NCI-H446 treated with DMSO at 0.1 percent for 48 hours (cell line): ENCODE measurements at regions not wholly inside any gene's neighbourhood (a gene's known extent, or its start where the extent isn't known, plus 50 kb on each side); places are given as distances from the start of the nearest gene placed in this dataset.
A peak's percentile ranks its signal among the peaks of the same experiment; 100 is the strongest.

ENCODE experiments used
- DNase-seq: peaks from one replicate; lab custom pipeline; 2025; lab: John Stamatoyannopoulos, UW

- DNase-seq: no peak
These were observed 582.4 kb upstream of the FZD8 start for GRCh38 chr10:36224431-36224985.

DNA sequence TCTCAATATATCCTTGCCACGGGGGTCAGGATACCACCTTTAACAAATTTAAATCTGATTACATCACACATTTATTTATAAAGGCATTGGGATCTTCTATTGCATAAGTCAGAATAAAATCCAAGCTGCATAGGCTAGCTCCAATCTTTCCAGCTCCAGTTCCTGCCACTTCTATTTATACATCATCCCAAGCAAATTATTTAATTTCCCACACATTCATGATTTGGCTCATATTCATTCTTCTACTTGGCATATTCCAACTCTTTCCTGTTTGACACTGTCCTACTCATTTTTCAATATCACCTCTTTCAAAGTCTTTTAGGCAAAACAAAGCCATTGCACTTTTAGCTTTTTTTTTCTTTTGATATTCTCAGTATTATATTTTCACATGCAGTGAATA lies 579.0 kb upstream of the FZD8 start:
- no peak for DNase-seq

- DNase-seq: no peak
These were observed 578.1 kb upstream of the FZD8 start for GRCh38 chr10:36220151-36220550.

- no peak for DNase-seq
These were observed 569.8 kb upstream of the FZD8 start for GRCh38 chr10:36211856-36212255.

DNA sequence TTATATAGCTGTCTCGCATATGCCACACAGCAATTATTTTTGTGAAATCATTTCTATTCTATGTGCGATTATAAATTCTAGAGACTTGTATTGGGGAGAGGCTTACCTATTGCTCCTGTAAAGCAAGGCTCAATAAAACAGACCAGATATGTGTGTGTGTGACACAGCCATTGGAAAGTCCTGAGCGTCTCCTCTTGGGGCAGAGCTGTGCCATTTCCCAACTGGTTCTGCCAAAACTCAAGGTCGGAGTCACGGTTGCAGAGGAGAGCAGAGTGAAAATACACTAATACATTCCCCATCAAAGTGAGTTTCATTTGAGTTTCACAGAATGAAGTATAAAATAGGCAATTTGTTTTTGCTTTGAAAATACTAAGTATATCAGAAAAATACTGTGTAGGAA lies 567.4 kb upstream of the FZD8 start:
- no peak for DNase-seq

- no peak for DNase-seq
These were observed 560.8 kb upstream of the FZD8 start for GRCh38 chr10:36202881-36203280.

DNA sequence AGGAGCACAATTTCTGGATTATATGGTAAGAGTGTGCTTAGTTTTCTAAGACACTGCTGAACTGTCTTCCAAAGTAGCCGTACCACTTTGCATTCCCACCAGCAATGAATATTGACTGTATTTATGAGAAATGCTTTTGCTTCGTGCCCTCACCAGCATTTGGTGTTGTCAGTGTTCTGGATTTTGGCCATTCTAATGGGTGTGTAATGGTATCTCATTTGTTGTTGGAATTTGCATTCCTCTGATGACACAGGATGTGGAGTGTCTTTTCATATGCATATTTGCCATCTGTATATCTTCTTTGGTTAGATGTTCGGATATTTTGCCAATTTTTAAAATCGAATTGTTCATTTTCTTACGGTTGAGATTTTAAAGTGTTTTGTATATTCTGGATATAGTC lies 558.5 kb upstream of the FZD8 start:
- DNase-seq: no peak

DNA sequence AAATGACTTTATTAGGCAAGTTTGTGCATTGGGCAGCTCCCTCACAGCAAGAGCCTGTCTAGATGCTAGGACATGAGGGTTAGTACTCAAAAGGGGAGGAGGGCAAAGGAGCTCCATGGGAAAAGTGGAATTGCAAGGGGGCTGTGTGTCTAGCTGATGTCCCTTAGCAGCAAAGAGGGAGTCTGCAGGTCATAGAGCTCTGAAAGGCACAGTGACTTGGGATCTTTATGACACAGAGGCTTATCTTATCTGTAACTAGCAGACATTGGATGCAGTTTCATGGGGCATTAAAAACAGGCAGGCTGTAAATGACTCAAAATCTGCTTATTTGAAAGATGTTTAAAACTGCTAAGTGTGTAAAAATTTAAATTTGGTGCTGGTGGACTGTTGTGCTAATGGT lies 556.2 kb upstream of the FZD8 start:
- no peak for DNase-seq

GRCh38 chr10:36195364-36195763 lies 553.3 kb upstream of the FZD8 start:
- DNase-seq: no peak

DNA sequence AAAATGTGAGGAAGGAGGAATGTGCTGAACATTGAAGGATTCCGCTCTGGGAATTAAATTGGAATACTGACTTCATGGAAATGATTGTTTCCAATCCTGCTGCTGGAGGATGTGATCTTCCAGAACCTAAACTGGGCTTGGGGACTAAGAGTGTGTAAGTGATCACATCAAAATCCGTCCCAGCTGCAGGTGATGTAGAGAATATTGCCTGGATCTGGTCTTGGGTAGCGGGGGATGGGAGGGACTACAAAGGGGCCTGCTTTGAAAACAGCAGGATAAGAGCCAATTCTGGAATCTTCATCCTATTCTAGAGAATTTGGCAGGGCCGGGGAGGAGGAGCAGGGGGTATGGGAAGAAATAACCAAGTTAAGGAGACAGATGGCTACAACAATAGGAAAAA lies 552.2 kb upstream of the FZD8 start:
- no peak for DNase-seq

- DNase-seq: no peak
These were observed 548.9 kb upstream of the FZD8 start for GRCh38 chr10:36191009-36191408.

DNA sequence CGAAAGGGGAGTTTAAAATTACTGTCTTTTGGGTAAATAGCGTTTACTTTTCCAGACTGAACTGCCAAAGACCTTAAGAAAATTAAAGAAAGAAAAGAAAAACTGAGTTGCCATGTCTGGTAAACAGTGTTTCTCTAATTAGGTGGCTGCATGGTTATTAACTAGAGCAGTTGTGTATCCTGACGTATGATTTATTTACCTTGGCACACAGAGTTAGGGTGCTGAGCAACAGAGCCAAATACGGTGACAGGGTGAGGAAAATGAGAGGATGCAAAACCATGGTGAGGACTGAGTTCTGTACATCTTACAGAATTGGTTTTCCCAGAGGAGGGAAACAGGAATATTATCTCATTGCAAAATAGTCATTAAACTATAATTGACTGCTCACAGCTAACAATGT lies 546.4 kb upstream of the FZD8 start:
- peak; percentile 31 for DNase-seq

GRCh38 chr10:36188080-36188453 lies 546.0 kb upstream of the FZD8 start:
- DNase-seq: peak; percentile 52

DNA sequence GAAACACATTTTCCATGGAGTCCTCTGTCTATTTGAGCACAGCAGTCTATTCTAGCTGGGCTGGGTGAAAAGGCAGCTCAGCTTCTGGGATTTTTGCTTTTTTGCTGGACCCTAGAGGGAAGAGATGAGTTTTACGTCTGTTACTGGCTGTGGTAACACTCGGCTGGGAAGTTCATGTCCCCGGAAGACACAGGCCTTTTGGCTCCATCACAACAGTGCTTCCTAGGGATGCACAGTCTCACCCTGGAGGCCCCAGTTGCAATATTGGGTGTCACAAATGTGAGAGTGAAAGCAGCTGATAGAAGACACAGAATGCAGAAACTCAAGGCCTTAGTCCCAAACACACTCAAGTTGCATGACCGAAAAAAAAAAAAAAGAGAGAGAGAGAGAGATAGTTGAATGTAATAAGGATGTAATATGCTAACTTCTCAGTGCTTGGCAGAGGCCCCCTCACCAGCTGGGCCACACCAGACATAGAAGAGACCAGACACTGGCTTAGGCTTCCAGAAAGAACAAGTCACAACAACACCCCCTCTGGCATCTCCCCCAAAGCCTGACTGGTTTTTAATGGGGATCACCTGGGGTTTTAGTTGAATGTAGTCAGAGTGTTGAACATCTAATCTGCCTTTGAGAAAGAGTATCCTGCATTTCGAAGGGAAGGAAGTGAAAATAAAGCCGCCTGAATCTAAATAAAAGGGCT lies 545.4 kb upstream of the FZD8 start:
- DNase-seq: peak; percentile 52

DNA sequence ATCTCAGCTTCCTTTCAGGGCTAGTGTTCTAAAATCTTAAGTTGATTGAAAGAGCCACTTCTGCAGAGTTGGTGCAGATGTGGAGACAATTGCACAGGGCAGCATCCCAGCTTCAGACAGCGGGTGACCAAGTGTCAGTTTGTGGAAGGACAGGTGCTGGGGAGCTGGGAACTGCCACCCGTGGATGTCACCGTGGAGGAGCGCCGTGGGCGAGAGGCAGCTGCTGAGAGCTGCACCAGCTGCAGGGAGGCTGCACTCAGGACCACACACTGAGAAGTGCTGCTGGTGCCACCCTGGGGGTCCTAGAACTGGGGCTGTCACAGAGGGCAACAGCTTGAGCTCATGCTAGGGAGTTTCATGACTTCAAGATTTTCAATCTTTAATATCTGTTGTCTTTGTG lies 543.0 kb upstream of the FZD8 start:
- DNase-seq: no peak

DNA sequence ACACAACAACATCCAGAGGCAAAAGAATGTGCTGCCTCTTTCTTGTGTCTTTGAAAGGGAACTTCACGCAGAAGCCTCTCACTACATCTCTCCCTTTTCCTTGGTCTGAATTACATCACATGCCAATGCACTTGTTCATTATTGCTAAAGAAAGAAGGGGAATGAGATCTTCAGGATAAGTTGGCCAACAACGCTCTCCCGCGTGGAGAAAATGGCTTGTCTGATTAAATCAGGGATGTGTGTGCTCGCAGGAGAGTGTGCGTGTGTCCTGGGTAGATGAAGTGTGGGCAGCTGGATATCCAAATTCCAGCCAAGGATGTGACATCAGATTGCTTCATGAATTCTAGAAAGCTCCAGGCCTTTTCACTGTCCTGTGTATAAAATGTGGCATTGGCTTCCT lies 541.6 kb upstream of the FZD8 start:
- no peak for DNase-seq

DNA sequence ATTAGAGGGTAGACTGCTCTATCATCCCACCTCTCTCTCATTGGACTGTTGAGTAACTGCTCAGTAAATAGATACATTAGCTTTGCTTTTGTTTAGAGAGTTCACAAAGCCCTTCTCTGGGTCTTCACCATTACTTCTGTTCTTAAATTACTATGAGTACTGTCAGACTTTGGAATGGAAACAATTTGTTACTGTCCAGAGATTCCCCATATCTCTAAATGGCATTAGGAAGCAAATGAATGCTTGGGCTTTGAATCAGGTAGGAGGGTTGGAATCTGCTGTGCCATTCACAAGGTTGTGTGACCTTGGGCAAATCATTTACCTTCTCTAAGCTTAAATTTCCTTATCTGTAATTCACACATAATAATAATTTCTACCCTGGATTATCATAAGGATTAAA lies 541.0 kb upstream of the FZD8 start:
- no peak for DNase-seq

- DNase-seq: no peak
These were observed 540.5 kb upstream of the FZD8 start for GRCh38 chr10:36182606-36183005.

- no peak for DNase-seq
These were observed 540.1 kb upstream of the FZD8 start for GRCh38 chr10:36182179-36182566.

DNA sequence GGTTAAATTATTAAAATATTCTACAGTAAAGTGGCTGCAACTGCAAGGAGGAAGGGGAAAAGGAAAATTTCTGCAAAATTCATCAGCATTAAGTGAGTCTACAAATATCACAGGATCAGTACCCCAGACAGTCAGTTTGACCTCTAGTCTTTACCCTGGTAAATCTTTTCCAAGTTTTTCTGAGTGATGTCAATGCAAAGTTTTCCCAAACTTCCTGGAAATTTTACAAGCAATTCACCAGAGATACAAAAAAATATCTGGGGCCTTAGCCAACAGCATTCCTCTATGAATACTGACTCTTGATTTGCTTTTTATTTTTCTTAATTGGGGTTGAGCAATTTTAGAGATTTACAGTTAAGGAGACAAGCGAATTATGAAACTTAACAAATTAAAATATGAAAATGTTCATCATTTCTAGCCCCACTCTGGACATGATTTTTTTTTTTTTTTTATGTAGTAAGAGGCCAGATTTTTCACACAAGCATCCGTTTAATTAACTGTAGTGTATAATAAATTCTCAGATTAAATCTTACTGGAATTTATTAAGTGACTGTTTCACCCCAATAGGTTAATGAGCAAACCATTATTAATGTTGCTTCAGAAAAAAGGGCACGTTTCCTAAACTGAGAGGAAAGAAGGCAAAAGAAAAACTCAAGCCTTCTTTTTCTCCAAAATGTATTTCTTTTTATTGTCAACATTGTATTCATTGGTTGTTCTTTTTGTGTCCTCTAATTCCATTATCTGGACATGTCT lies 539.5 kb upstream of the FZD8 start:
- no peak for DNase-seq

- no peak for DNase-seq
These were observed 536.5 kb upstream of the FZD8 start for GRCh38 chr10:36178616-36179015.

GRCh38 chr10:36177071-36177470 lies 535.0 kb upstream of the FZD8 start:
- no peak for DNase-seq

GRCh38 chr10:36175954-36176353 lies 533.9 kb upstream of the FZD8 start:
- peak; percentile 20 for DNase-seq

DNA sequence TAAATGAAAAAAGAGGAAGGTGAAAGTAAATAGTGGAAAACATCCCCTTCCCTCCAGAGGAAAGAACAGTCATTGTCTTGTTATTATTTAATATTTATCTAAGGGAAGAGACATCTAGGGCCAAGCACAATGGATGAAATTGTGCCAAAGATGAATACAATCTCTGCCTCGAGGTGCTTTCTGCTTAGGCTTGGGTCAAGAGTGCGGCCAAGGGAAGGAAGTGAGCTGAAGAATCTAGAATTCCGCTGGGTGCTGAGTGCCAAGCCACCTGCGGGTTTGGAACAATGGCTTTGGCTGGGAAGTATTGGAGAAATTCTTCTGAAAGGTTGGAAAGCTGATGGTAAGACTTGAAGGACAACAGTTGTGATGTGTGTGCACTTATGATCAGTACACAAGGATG lies 531.3 kb upstream of the FZD8 start:
- DNase-seq: no peak
